ENCODE measurements at regions not wholly inside any gene's neighbourhood (a gene's known extent, or its start where the extent isn't known, plus 50 kb on each side); places are given as distances from the start of the nearest gene placed in this dataset.

DNA sequence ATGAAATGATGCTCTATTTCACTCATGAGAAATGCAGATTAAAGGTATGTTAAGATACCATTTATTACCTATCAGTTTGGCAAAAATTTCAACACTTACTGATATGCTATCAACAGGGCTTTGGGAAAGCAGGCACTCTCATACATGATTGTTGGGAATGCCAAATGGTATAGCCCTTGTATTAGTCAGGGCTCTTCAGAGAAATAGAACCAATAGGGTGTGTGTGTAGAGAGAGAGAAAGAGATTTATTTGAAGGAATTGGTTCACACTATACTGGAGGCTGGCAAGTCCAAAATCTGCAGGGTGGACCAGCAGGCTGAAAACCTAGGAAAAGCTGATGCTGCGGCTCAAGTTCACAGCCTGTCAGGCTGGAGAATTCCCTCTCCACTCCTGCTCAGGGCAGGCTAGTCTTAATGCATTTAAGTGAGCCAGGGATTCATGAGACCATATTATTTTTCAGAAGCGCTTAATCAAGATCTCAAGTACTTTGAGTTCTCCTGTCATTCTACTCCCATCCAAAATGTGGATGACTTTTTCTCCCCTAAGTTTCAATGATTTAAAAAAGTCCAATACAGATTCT is 72.4 kb downstream of the NHLRC3 start:
- ChIA-PET CTCF (no interaction called here), POLR2A (no interaction called here)
- DNase-seq (ENCODE audit: extremely low spot score), result no peak
- no peak for TF ChIP-seq CTCF (IDR thresholded peaks at IDR 0.05; ENCODE audit: control extremely low read depth, extremely low read depth, low read depth, missing control alignments)

GRCh38 chr13:39111145-39111544 is 72.9 kb downstream of the NHLRC3 start:
- DNase-seq (ENCODE audit: extremely low spot score), result no peak
- CTCF ChIA-PET, result no interaction called here
- no peak for TF ChIP-seq CTCF (IDR thresholded peaks at IDR 0.05; ENCODE audit: control extremely low read depth, extremely low read depth, low read depth, missing control alignments)
- POLR2A ChIA-PET, result no interaction called here

GRCh38 chr13:39119422-39119821 is 81.2 kb downstream of the NHLRC3 start:
- DNase-seq (ENCODE audit: extremely low spot score), result no peak
- no peak for TF ChIP-seq CTCF (IDR thresholded peaks at IDR 0.05; ENCODE audit: control extremely low read depth, extremely low read depth, low read depth, missing control alignments)
- POLR2A ChIA-PET, result no interaction called here
- CTCF ChIA-PET, result interaction anchor here (1.0 to 1.4 kb wide), 3 partner anchors 10 to 25 kb away, joined by 3 to 5 read pairs (median 5); no protein-coding TSS in a partner anchor

DNA sequence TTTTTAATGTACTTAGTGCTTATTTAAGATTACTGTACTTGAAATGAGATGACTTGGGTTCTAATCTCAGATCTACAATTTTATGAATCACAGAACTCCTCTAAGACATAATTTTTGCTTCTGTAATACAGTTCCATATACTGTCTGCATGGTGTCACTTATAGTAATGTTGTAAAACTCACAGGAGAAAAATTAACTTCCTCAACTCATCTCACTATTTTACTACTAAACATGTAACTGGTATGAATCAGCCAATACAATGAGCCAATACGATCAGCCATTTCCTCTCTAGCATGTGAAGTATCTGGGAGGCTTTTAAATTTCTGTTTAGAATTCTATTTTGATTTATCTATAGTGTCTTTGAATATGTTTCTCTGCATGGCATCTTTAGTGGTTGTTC is 85.3 kb downstream of the NHLRC3 start:
- no peak for DNase-seq (ENCODE audit: extremely low spot score)
- ChIA-PET POLR2A (no interaction called here), CTCF (interaction anchor here (1.3 to 2.6 kb wide), 2 partner anchors 16 to 18 kb away, joined by 4 to 6 read pairs; no protein-coding TSS in a partner anchor)
- TF ChIP-seq CTCF (IDR thresholded peaks at IDR 0.05; ENCODE audit: control extremely low read depth, extremely low read depth, low read depth, missing control alignments), result no peak

DNA sequence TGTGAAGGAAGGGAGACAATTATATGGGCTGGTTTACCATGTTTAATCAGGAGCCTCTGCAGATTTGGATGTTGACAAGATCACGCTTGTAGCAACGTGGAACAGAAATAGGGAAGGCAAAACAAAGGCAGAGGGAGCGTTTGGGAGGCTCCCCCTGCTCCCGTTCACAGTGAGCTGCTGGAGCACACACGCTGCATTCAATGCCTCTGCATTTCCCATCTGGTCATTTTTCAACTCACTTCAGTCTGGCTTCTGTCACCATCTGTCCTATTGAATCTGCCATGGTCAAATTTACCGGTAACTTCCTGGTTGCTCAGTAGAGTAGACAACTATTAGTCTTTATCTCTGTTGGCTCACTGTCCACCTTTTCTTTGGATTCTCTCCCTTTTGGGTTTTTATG is 91.0 kb downstream of the NHLRC3 start:
- POLR2A ChIA-PET, result no interaction called here
- CTCF ChIA-PET, result no interaction called here
- no peak for TF ChIP-seq CTCF (IDR thresholded peaks at IDR 0.05; ENCODE audit: control extremely low read depth, extremely low read depth, low read depth, missing control alignments)
- no peak for DNase-seq (ENCODE audit: extremely low spot score)

GRCh38 chr13:39130301-39130700 is 92.0 kb downstream of the NHLRC3 start:
- no peak for TF ChIP-seq CTCF (IDR thresholded peaks at IDR 0.05; ENCODE audit: control extremely low read depth, extremely low read depth, low read depth, missing control alignments)
- DNase-seq (ENCODE audit: extremely low spot score), result no peak
- ChIA-PET POLR2A (no interaction called here), CTCF (interaction anchor here (1.5 kb wide), 1 partner anchor 18 kb away, joined by 4 read pairs; no protein-coding TSS in a partner anchor)
